GM12878 (cell line): ENCODE measurements at regions not wholly inside any gene's neighbourhood (a gene's known extent, or its start where the extent isn't known, plus 50 kb on each side); places are given as distances from the start of the nearest gene placed in this dataset.

Experiments used
- ATAC-seq: fragments of 200-7000 bp; cut with Tn5 transposase; 3 replicates; pipeline ENCODE4 v1.9.1; 2020; ENCODE audit warnings: mild to moderate bottlenecking, moderate library complexity
- BruUV-seq: library from RNA; stranded (reverse); fragments of 400-500 nt; replicated peaks from 2 replicates; lab custom pipeline; 2021; lab: Mats Ljungman, UMichigan
- CTCF ChIA-PET: fragments of 300-600 bp; sonication (Branson Sonifier 250); formaldehyde crosslinking; extraction: SDS; loops from one replicate; lab custom pipeline; 2021; ENCODE audit warnings: inconsistent platforms; lab: Yijun Ruan, JAX
- POLR2A ChIA-PET: fragments of 350-600 bp; formaldehyde crosslinking; extraction: SDS; loops from one replicate; lab custom pipeline; 2021; ENCODE audit warnings: inconsistent platforms; lab: Charles Lee
- RAD21 ChIA-PET: fragments of 300-600 bp; sonication (Branson Sonifier 250); formaldehyde crosslinking; loops from one replicate; lab custom pipeline; 2023; ENCODE audit warnings: antibody characterized with exemption; ENCODE audit not compliant: unreplicated experiment; lab: Charles Lee
- SMC1A ChIA-PET: fragments of 300-600 bp; sonication (Branson Sonifier 250); formaldehyde crosslinking; loops from one replicate; lab custom pipeline; 2023; ENCODE audit not compliant: unreplicated experiment, uncharacterized antibody; lab: Charles Lee
- DNase-seq: peaks from one replicate; pipeline ENCODE4 v3.0.0-alpha.2; 2011; ENCODE audit warnings: low read depth, low spot score
- FAIRE-seq: peaks from 3 replicates; lab custom pipeline; 2011; peaks lifted over from hg19 to GRCh38; lab: Jason Lieb, UNC
- H2AFZ ChIP-seq: 2 replicates; pipeline ENCODE4 v1.6.0; 2011; ENCODE audit warnings: low read depth, low read length, control low read depth; ENCODE audit not compliant: control insufficient read depth
- H3K27ac ChIP-seq: 2 replicates; pipeline ENCODE4 v1.5.1; 2011; ENCODE audit warnings: control low read depth; ENCODE audit not compliant: control insufficient read depth, insufficient read depth
- H3K27me3 ChIP-seq, 2 experiments: replicated peaks in 1 of 2; 2 replicates each; pipeline versions ENCODE4 v1.6.0 to v1.6.1; 2011; ENCODE audit warnings: low read length in 1 of 2; ENCODE audit not compliant: control insufficient read depth in 2 of 2, insufficient read depth in 2 of 2
- H3K36me3 ChIP-seq, 2 experiments: 2 replicates each; pipeline ENCODE4 v1.5.1; 2011; ENCODE audit warnings: low read length in 1 of 2; ENCODE audit not compliant: control insufficient read depth in 2 of 2, insufficient read depth in 2 of 2
- H3K4me1 ChIP-seq: 2 replicates; pipeline ENCODE4 v1.6.1; 2011; ENCODE audit warnings: mild to moderate bottlenecking, low read length, moderate library complexity, mixed read lengths; ENCODE audit not compliant: control insufficient read depth, insufficient read depth
- H3K4me2 ChIP-seq: 2 replicates; pipeline ENCODE4 v1.6.0; 2011; ENCODE audit warnings: control low read depth; ENCODE audit not compliant: control insufficient read depth, insufficient read depth
- H3K4me3 ChIP-seq: fragments of 200-600 bp; sonication (generic); 2 replicates; pipeline ENCODE4 v1.5.1; 2016
- H3K79me2 ChIP-seq: 2 replicates; pipeline ENCODE4 v1.6.0; 2011; ENCODE audit warnings: low read length; ENCODE audit not compliant: control insufficient read depth, insufficient read depth
- H3K9ac ChIP-seq: 2 replicates; pipeline ENCODE4 v1.8.0; 2011; ENCODE audit warnings: low read length, control low read depth, mixed read lengths; ENCODE audit not compliant: control insufficient read depth, insufficient read depth
- H3K9me3 ChIP-seq: replicated peaks from 3 replicates; pipeline ENCODE4 v1.5.1; 2011; ENCODE audit warnings: mild to moderate bottlenecking, low read length; ENCODE audit not compliant: control insufficient read depth, insufficient read depth
- H4K20me1 ChIP-seq: 2 replicates; pipeline ENCODE4 v1.6.0; 2011; ENCODE audit not compliant: control insufficient read depth, insufficient read depth
- ASH2L ChIP-seq: fragments of 300-600, 200-600 bp; sonication (generic); IDR thresholded peaks from 2 replicates; pipeline ENCODE4 v1.6.1; 2017; ENCODE audit warnings: low read depth, mild to moderate bottlenecking, borderline replicate concordance
- BRCA1 ChIP-seq: IDR thresholded peaks from 2 replicates; pipeline ENCODE4 v1.6.1; 2011; ENCODE audit warnings: low read depth, low read length, improper control_type of control experiment
- CBX3 ChIP-seq: fragments of 200-600 bp; sonication (generic); IDR thresholded peaks from 2 replicates; pipeline ENCODE4 v1.6.1; 2016; ENCODE audit warnings: low read depth, borderline replicate concordance
- CTCF ChIP-seq, 3 experiments: IDR thresholded peaks in 2 of 3; conservative IDR thresholded peaks in 1 of 3; 2 replicates each; pipeline ENCODE4 v1.5.1; 2011; ENCODE audit warnings: low read depth in 3 of 3, low read length in 3 of 3, mild to moderate bottlenecking in 3 of 3, control low read depth in 2 of 3, moderate library complexity in 2 of 3, inconsistent platforms in 1 of 3, mixed read lengths in 1 of 3; ENCODE audit not compliant: control insufficient read depth in 2 of 3, insufficient read depth in 1 of 3; ENCODE audit errors: extremely low read depth in 1 of 3
- ETV6 ChIP-seq, 2 experiments: fragments of 450-650 bp in 1 of 2; IDR thresholded peaks in 1 of 2; conservative IDR thresholded peaks in 1 of 2; 2 replicates each; pipeline ENCODE4 v1.6.1; 2014; ENCODE audit warnings: antibody characterized with exemption in 1 of 2, borderline replicate concordance in 1 of 2, low read depth in 1 of 2, mild to moderate bottlenecking in 1 of 2, moderate library complexity in 1 of 2
- FOXM1 ChIP-seq: IDR thresholded peaks from 2 replicates; pipeline ENCODE4 v1.6.1; 2012; ENCODE audit warnings: low read depth, mild to moderate bottlenecking, inconsistent platforms, low read length, moderate library complexity
- POLR2AphosphoS2 ChIP-seq: IDR thresholded peaks from 2 replicates; pipeline ENCODE4 v1.6.1; 2011; ENCODE audit warnings: low read depth, mild to moderate bottlenecking, low read length, improper control_type of control experiment, moderate library complexity
- RFX5 ChIP-seq: IDR thresholded peaks from 2 replicates; pipeline ENCODE4 v1.6.1; 2011; ENCODE audit warnings: low read depth, low read length, improper control_type of control experiment
- SREBF1 ChIP-seq: IDR thresholded peaks from 2 replicates; pipeline ENCODE4 v1.6.1; 2012; ENCODE audit warnings: mild to moderate bottlenecking, low read length
- ZNF274 ChIP-seq: IDR thresholded peaks from one replicate; pipeline ENCODE4 v1.8.0; 2011; ENCODE audit not compliant: insufficient read length, insufficient read depth
- ZNF384 ChIP-seq: IDR thresholded peaks from 2 replicates; pipeline ENCODE4 v1.6.1; 2012; ENCODE audit warnings: low read depth, mild to moderate bottlenecking, low read length, improper control_type of control experiment, borderline replicate concordance
- WGBS: methylation state at CpG from one replicate; pipeline ENCODE4 v1.1.6; 2016; ENCODE audit warnings: low lambda C conversion rate; ENCODE audit not compliant: insufficient replicate concordance, insufficient coverage; ENCODE audit errors: missing lambda C conversion rate; 5-methylcytosine and 5-hydroxymethylcytosine counted together
- in situ Hi-C: fragments of 300-500 bp; cut with MboI; formaldehyde crosslinking; loops from 9 replicates; pipeline ENCODE4 v1.14.3; 2018; ENCODE audit warnings: mixed read lengths
- intact Hi-C: fragments of 100-400 bp; cut with micrococcal nuclease; formaldehyde crosslinking; loops from one replicate; pipeline ENCODE4 v1.14.2; 2022; ENCODE audit not compliant: unreplicated experiment
- TF ChIP-seq, protein P1 (sequence below): fragments of 450-650 bp; IDR thresholded peaks from 2 replicates; pipeline ENCODE4 v1.6.1; 2017; ENCODE audit warnings: mild to moderate bottlenecking, moderate library complexity
- TF ChIP-seq, protein P2 (sequence below): IDR thresholded peaks from 2 replicates; pipeline ENCODE4 v1.6.1; 2012; ENCODE audit warnings: low read depth, low read length, improper control_type of control experiment

DNA sequence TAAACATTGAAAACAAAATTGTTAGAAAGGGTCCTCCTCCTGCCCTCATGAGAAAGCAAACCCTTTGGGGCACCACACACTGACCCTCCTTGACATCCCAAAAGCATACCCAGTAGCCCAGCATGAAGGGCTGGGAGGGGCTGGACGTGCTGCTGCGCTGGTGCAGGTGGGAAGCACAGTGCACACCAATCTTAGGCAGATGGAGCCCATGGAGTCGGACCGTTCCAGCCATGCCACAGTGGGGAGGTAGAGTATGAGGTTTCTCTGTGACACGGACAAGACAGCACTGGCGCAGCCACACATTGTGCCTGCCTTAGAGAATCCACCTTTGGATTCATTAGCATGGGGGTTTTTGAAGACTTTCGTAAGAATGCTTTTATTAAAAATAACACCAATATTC is 544.2 kb upstream of the FRG1 start:
- H3K9me3 ChIP-seq: no peaks in the 10 kb centered on the region
- H2AFZ ChIP-seq: no peak overlapping the region
- no peak overlapping the region for H3K9ac ChIP-seq
- no peaks in the 10 kb centered on the region for H3K79me2 ChIP-seq
- intact Hi-C loops: no loop called here
- ATAC-seq: no peak
- TF ChIP-seq, protein P1, sequence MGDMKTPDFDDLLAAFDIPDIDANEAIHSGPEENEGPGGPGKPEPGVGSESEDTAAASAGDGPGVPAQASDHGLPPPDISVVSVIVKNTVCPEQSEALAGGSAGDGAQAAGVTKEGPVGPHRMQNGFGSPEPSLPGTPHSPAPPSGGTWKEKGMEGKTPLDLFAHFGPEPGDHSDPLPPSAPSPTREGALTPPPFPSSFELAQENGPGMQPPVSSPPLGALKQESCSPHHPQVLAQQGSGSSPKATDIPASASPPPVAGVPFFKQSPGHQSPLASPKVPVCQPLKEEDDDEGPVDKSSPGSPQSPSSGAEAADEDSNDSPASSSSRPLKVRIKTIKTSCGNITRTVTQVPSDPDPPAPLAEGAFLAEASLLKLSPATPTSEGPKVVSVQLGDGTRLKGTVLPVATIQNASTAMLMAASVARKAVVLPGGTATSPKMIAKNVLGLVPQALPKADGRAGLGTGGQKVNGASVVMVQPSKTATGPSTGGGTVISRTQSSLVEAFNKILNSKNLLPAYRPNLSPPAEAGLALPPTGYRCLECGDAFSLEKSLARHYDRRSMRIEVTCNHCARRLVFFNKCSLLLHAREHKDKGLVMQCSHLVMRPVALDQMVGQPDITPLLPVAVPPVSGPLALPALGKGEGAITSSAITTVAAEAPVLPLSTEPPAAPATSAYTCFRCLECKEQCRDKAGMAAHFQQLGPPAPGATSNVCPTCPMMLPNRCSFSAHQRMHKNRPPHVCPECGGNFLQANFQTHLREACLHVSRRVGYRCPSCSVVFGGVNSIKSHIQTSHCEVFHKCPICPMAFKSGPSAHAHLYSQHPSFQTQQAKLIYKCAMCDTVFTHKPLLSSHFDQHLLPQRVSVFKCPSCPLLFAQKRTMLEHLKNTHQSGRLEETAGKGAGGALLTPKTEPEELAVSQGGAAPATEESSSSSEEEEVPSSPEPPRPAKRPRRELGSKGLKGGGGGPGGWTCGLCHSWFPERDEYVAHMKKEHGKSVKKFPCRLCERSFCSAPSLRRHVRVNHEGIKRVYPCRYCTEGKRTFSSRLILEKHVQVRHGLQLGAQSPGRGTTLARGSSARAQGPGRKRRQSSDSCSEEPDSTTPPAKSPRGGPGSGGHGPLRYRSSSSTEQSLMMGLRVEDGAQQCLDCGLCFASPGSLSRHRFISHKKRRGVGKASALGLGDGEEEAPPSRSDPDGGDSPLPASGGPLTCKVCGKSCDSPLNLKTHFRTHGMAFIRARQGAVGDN: no peak
- TF ChIP-seq SREBF1: no peak
- TF ChIP-seq CTCF (IDR thresholded peaks at IDR 0.05 in 2 of 3, conservative IDR thresholded peaks at IDR 0.05 in 1 of 3; ENCODE audit: control insufficient read depth in 2 of 3, extremely low read depth in 1 of 3, insufficient read depth in 1 of 3, low read depth in 3 of 3, low read length in 3 of 3): no peak
- TF ChIP-seq, protein P2, sequence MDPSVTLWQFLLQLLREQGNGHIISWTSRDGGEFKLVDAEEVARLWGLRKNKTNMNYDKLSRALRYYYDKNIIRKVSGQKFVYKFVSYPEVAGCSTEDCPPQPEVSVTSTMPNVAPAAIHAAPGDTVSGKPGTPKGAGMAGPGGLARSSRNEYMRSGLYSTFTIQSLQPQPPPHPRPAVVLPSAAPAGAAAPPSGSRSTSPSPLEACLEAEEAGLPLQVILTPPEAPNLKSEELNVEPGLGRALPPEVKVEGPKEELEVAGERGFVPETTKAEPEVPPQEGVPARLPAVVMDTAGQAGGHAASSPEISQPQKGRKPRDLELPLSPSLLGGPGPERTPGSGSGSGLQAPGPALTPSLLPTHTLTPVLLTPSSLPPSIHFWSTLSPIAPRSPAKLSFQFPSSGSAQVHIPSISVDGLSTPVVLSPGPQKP: no peak
- no peak for TF ChIP-seq ETV6 (conservative IDR thresholded peaks at IDR 0.05 in 1 of 2, IDR thresholded peaks at IDR 0.05 in 1 of 2; ENCODE audit: borderline replicate concordance in 1 of 2, low read depth in 1 of 2)
- no peak for TF ChIP-seq BRCA1
- no peak for TF ChIP-seq FOXM1
- TF ChIP-seq CBX3: no peak
- no peak for TF ChIP-seq ZNF384
- TF ChIP-seq RFX5: no peak
- no peak for TF ChIP-seq ZNF274
- TF ChIP-seq ASH2L: no peak
- TF ChIP-seq POLR2AphosphoS2: no peak
- no TSS peak for BruUV-seq
- no peak for DNase-seq
- H3K4me2 ChIP-seq: no peak overlapping the region
- CTCF ChIA-PET: interaction anchor here (0.7 kb wide), 1 partner anchor 306 kb away, joined by 3 read pairs; no protein-coding TSS in a partner anchor
- in situ Hi-C loops: no loop called here
- no peaks in the 10 kb centered on the region for H4K20me1 ChIP-seq
- H3K36me3 ChIP-seq: no peaks in the 10 kb centered on the region
- POLR2A ChIA-PET: no interaction called here
- WGBS: 11% methylated on average over 7 of the region's 7 CpGs
- no peaks in the 10 kb centered on the region for H3K27me3 ChIP-seq
- no peak overlapping the region for H3K27ac ChIP-seq
- SMC1A ChIA-PET: no interaction called here
- RAD21 ChIA-PET: no interaction called here
- FAIRE-seq: no peak
- no peaks in the 10 kb centered on the region for H3K4me1 ChIP-seq
- H3K4me3 ChIP-seq: no peak overlapping the region
